ENCODE measurements at regions not wholly inside any gene's neighbourhood (a gene's known extent, or its start where the extent isn't known, plus 50 kb on each side); places are given as distances from the start of the nearest gene placed in this dataset.
"Not testable (repeated sequence)": the region's sequence is repeated elsewhere in the genome, so short reads cannot be mapped to it uniquely, and the experiment has no call there.

GRCh38 chr3:21013566-21013965 lies 737.4 kb downstream of the ZNF385D start:
- TF ChIP-seq, protein P1, sequence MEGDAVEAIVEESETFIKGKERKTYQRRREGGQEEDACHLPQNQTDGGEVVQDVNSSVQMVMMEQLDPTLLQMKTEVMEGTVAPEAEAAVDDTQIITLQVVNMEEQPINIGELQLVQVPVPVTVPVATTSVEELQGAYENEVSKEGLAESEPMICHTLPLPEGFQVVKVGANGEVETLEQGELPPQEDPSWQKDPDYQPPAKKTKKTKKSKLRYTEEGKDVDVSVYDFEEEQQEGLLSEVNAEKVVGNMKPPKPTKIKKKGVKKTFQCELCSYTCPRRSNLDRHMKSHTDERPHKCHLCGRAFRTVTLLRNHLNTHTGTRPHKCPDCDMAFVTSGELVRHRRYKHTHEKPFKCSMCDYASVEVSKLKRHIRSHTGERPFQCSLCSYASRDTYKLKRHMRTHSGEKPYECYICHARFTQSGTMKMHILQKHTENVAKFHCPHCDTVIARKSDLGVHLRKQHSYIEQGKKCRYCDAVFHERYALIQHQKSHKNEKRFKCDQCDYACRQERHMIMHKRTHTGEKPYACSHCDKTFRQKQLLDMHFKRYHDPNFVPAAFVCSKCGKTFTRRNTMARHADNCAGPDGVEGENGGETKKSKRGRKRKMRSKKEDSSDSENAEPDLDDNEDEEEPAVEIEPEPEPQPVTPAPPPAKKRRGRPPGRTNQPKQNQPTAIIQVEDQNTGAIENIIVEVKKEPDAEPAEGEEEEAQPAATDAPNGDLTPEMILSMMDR (IDR thresholded peaks at IDR 0.05; ENCODE audit: extremely low read depth, missing control alignments) = no peak
- DNase-seq (ENCODE audit: low spot score) = no peak

- TF ChIP-seq, protein P1 (IDR thresholded peaks at IDR 0.05; ENCODE audit: extremely low read depth, missing control alignments) = no peak
- DNase-seq (ENCODE audit: low spot score) = no peak
These were observed 751.3 kb downstream of the ZNF385D start for GRCh38 chr3:20999661-21000060.

GRCh38 chr3:20997183-20997582 lies 753.8 kb downstream of the ZNF385D start:
- TF ChIP-seq, protein P1 (IDR thresholded peaks at IDR 0.05; ENCODE audit: extremely low read depth, missing control alignments) = no peak

DNA sequence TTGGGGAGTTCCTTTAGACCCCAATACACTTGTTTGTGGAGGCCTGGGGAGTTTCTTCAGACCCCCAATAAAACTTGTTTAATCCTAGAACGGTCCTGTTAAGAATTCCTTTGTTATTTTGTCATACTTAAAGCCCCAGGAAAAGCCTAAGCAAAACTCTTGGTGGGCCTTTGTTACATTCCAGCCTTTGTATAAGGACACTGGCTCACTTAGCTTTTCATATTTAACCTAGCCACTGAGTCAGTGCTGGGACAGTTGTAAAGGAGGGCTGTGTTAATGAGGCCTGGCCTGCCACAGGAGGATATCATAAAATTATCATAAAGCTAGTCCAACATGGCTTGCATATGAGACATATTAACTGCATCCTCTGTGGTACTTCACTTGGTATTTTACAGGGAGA lies 760.1 kb downstream of the ZNF385D start:
- TF ChIP-seq, protein P1 (IDR thresholded peaks at IDR 0.05; ENCODE audit: extremely low read depth, missing control alignments) = no peak
- no peak for DNase-seq (ENCODE audit: low spot score)

More at GRCh38 chr3:20997183-20997582, 753.8 kb downstream of the ZNF385D start:
- no peak for DNase-seq (ENCODE audit: low spot score)

DNA sequence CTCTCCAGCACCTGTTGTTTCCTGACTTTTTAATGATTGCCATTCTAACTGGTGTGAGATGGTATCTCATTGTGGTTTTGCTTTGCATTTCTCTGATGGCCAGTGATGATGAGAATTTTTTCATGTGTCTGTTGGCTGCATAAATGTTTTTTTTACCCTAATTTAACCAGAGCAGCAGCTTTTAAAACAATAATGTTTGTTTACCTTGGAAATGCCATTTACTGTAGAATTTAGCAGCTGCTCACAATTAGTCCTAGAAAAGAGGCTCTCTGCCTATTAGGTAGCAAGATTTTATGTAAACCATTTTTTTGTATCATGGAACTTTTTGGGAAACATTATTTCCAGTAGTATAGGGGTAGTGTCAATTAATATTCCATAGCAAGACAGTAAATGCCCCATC lies 761.4 kb downstream of the ZNF385D start:
- not testable (repeated sequence) for DNase-seq (ENCODE audit: low spot score)

- TF ChIP-seq, protein P1 (IDR thresholded peaks at IDR 0.05; ENCODE audit: extremely low read depth, missing control alignments) = no peak
- no peak for DNase-seq (ENCODE audit: low spot score)
These were observed 766.3 kb downstream of the ZNF385D start for GRCh38 chr3:20984594-20985205.

- TF ChIP-seq, protein P1 (IDR thresholded peaks at IDR 0.05; ENCODE audit: extremely low read depth, missing control alignments) = no peak
- no peak for DNase-seq (ENCODE audit: low spot score)
These were observed 775.8 kb downstream of the ZNF385D start for GRCh38 chr3:20975188-20975651.

DNA sequence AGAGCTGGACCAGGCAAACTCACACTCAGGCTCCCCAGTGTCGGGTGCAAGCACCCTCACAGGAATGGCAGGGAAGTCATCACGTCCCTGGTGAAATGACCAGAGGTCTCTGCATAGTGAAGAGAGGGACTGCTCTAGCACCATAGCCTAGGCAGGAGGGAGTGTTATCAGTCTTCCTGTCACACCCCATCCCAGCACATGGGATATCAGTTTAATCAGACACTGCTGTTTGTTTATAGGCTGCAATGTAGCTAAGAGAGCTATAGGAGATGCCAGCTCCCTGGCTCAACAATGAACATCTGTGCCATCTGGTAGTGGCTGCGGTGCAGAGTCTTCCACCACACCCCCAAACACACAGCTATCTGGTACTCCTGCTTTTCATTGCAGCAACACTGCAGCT lies 776.6 kb downstream of the ZNF385D start:
- no peak for DNase-seq (ENCODE audit: low spot score)
- TF ChIP-seq, protein P1 (IDR thresholded peaks at IDR 0.05; ENCODE audit: extremely low read depth, missing control alignments) = no peak

DNA sequence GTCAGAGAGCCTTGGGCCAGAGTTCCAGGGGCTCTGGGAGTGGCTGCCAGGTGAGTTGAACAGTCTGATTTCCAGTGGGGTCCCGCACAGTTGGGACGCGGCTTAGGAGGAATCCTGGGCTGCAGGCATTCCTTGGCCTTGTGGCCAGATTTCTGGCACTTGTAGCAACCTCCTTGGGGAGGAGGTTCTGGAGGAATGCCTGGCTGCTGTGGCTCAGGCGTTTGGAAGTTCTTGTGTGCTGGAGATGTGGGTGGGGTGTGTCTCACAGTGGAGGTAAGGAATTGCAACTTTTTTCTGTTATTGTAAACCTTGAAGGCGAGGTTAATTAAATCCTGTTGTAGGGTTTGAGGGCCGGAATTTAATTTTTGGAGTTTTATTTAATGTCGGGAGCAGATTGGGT lies 780.2 kb downstream of the ZNF385D start:
- not testable (repeated sequence) for DNase-seq (ENCODE audit: low spot score)

- DNase-seq (ENCODE audit: low spot score) = not testable (repeated sequence)
These were observed 781.5 kb upstream of the SGO1 start for GRCh38 chr3:20967485-20967884.

Measured in GM20000 (cell line).